IPS-NIHi7 (cell line): ENCODE measurements at regions not wholly inside any gene's neighbourhood (a gene's known extent, or its start where the extent isn't known, plus 50 kb on each side); places are given as distances from the start of the nearest gene placed in this dataset.
A peak's percentile ranks its signal among the peaks of the same experiment; 100 is the strongest.
"Not testable (repeated sequence)": the region's sequence is repeated elsewhere in the genome, so short reads cannot be mapped to it uniquely, and the experiment has no call there.

Experiments used
- DNase-seq: peaks from one replicate; pipeline ENCODE4 v3.0.0; 2012; ENCODE audit warnings: mixed read lengths; ENCODE audit errors: extremely low spot score

DNA sequence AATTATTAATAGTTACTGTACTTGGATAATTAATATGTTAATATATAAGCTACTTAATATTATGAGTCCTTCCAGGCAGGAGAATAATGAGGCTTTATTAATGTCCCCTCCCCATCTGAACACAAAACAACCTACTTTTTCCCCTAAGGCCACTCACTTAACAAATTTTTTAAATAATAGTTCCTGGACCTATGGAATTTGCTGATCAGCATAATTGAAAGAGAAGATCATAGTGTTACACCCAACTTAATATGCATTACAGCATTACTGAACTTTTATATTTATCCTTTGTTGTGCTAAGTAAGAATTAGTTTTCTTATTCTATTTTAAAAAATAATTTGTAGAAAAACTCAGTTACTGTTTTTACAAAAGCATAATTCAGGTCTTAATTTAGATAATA is 1537.7 kb upstream of the GOT2 start:
- no peak for DNase-seq

DNA sequence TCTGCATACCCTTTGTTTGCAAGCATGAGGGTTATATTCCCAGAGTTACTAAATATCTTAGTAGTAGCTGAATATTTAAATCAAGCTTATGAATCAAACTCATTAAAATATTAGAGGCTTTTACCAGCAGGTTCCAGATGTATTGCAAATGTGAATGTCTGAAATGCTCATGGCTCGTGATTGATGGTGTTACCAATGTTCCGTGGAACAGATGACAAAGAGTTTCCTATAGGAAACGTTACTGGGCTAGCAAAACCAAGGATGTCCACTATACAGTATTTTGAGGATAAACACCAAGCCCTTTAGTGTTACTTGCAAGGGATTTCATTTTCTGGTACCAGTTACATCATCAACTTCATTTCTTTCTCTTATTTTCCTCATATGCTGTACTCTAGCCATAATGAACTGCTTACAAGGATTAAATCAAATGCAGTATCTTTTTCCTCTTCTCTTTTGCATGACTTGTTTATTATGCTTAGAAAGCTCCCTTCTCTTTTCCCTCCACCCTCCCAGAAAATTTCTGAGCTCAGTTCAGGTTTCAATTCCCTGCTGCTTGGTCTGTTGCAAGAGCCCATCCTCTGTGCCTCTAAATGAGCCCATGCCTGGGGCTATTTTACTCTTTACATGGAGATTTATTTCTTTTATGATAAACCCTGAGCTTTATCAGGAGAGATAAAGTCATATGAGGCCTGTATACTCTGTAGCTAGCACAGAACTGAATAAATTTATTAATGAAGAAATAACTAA is 1537.1 kb upstream of the GOT2 start:
- no peak for DNase-seq

DNA sequence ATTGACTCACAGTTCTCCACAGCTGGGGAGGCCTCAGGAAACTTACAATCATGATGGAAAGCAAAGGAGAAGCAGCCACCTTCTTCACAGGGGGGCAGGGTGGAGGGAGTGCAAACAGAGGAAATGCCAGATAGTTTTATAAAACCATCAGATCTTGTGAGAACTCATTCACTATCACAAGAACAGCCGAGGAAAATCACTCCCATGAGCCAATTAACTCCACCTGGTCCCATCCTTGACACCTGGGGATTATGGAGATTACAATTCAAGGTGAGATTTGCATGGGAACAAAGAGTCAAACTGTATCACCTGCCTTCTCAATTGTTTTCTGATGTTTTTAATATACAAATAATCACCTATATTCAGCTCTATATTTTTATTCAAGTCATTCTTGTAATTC is 1527.3 kb upstream of the GOT2 start:
- no peak for DNase-seq

DNA sequence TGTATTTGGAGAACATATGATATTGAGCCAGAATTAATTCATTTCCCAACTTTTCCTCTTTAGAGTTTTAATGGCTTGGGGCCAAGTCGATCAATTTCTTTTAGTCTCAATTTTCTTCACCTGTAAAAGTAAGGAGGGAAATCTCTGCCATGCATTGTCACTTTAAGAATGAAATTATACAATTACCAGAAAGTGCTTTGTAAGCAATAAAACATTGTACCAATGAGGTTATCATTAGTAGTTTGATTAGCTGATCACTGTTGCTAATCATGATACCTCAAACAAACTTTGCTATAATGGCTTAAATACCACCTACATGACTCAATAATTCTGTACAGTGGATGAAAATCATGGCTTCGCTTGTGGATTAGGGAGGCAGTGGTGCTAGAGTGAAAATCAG is 1525.8 kb upstream of the GOT2 start:
- DNase-seq, result no peak

DNA sequence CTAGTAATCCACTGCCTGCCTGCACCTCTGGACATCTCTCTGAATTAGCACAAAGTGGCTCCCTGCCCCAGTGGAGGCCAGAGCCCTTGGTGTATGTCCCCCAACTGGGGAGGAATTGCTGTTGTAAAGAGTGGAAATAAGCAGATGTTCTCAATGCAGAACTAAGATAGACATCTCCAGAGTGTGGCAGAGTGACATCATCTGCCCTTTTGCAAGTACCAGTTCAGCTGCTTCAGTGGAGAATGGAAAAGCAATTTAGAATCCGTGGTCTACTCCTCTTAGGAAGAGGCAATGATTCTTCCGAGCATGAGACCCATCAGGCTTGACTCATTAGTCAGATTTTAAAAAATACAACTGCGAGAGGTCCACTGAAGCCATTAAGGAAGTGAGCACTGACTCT is 1512.0 kb upstream of the GOT2 start:
- no peak for DNase-seq

DNA sequence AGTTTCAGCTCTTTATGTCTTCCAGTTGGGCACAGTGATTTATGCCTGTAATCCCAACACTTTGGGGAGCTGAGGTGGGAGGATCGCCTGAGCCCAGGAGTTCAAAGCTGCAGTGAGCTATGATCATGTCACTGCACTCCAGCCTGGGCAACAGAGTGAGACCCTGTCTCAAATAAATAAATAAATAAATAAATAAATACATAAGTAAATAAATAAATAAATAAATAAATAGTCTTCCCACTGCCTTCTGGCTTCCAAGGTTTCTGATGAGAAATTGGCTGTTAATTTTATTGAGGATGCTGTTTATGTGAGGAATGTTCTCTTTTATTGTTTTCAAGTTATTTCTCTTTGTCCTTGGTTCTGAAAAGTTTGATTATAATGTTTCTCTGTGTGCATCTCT is 1507.6 kb upstream of the GOT2 start:
- no peak for DNase-seq

DNA sequence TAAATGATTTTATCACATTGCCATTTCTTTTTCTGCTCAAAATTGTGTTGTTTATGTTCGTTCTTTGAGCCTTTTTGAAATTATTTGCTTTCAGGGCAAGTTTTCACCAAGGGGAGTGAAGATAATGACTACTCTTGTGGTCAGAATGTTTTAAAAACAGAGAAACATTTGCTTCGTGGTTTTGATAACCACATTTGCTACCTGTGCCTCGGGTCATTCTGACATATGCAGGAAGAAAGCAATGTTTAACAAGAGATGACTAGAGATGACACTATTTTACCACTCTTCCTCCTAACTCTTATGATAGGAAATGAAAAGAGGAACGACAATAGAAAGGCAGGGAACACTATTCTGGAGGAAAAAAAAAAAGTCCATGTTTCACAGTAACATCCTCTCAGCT is 1496.5 kb upstream of the GOT2 start:
- no peak for DNase-seq

DNA sequence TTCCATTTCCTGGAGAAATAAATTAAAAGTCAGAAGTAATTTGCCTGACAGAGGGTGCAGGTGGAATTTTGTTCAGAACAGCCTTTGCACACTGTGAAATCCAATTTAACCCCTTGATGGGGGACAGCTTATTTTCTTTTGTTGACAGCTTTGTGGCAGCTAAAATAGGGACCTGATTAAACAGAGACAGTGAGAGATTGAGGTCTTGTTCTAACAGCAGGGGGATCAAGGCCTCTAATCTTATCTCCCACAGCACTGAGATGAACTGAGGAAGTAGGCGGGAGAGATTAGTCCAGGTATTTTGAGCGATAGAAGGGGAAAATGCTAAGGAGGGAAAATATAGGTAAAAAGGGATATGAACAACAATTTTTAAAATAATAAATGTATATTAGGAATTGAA is 1491.4 kb upstream of the GOT2 start:
- peak; percentile 21 for DNase-seq

DNA sequence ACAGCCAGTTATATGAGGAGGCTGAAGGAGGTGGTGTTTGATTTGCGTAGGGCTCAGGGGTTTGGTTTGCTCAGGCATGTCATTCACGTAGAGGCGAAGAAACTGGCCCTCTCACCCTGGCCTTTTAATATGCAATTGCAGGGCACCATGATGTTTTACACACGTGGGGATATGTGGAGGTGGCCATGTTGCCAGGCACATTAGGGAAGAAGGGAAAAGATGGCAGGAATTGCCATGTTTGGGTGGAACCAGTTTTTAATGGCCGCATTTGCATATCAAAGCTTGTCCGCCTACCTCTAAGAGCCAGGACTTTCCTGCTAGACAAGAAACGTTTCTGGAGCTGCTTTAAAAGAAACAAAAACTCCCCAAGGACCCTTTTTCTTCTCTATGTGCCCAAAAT is 1483.7 kb upstream of the GOT2 start:
- DNase-seq, result no peak

DNA sequence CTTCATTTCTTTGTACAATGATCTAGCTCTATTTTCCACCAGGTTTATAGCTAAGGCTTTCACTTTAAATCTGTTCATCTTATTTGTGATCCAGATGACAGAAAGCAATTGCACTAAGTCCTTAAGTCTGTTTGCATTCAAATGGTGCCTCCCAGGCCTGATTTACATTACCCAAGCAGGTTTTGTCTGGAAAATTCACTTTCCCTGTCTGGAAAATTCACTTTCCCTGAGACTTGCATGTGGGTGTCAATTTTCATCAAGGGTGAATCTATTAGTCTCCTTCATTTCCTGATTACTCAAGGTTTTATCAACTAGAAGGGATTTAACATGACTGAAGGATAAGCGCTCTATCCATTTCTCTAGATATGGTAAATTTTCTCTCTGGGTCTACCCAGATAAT is 1480.2 kb upstream of the GOT2 start:
- DNase-seq, result no peak

DNA sequence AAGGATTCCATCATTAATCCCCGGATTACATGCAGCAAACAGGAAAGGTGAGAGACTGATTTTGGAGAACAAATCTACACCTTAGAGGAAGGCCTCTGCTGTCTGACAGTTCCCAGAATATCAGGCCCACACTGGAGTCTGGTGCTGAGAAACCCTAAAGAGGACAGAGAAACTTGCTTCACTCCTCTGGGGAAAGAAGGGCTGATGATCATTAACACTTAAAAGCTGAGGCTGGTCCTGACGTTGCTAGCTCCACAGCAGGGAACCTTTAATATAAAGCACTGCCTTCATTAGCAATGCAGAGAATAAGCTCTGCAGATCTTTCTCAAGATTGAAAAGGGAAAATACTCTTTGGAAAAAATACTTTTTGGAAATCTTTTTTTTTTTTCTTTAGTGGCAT is 1472.4 kb upstream of the GOT2 start:
- DNase-seq, result peak; percentile 35

DNA sequence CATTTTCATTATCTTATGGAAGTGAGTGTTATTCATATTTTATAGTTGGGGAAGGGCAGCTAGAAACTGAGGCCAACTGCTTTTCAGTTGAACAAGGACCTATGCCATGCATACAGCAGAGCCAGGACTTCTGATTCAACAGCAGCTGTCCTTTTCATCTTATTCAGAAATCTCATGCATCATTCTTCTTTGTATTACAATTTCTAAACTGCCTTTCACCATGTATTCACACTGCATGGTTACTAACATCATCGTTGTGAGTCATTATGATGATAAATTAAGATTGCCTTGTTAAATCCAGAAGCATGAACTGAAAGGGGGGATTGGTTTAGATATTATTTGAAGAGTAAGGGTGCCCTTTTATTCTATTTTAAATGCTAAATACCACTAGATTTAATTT is 1470.1 kb upstream of the GOT2 start:
- DNase-seq, result no peak

DNA sequence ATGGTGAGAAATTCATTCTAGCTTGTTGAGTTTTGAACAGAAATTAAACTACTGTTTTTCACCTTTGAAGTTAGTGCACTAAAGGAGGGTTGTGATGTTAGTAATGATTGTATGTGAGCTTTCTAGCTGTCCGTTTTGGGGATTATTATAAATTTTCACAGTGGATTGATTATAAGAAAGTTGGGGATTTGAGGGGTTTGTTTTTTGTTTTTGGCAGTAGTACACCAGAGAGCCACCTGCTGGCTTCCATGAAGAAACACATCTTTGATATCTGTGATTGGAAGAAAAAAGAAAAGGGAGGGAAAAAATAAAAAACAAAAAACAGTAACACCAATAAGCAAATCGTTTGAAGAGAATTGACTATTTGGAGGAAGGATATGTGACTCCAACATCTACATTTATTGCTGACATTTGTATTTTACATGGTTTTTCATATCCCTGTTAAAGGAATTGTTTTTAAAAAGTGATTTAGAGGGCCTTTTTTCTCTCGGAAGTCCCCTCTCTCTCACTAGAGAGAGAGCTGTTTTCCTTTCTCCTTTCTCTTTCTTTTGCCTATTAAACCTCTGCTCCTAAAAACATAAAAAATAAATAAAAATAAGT is 1469.5 kb upstream of the GOT2 start:
- DNase-seq, result no peak

DNA sequence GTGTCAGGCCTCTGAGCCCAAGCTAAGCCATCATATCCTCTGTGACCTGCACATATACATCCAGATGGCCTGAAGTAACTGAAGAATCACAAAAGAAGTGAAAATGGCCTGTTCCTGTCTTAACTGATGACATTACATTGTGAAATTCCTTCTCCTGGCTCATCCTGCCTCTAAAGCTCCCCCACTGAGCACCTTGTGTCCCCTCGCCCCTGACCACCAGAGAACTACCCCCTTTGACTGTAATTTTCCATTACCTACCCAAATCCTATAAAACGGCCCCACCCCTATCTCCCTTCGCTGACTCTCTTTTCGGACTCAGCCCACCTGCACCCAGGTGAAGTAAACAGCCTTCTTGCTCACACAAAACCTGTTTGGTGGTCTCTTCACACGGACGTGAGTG is 1466.6 kb upstream of the GOT2 start:
- not testable (repeated sequence) for DNase-seq

DNA sequence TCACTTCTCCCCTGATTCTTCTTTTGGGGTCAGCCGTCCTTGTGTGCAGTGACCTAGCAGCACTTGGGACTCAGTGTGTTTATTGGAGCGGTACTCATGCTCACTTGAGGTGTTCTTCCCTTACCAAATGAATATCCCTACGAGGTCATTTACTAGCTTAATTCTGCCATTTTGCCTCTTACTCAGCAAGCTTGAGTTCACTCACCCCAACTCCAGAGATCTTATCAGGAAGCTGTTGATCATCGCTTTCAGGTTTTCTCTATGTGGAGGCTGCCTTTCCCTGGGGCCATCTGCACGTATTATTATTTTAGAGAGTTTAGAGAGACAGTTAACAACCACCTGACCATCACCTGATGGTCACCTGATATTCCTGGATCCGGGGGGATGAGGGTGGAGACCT is 1466.0 kb upstream of the GOT2 start:
- DNase-seq, result no peak

DNA sequence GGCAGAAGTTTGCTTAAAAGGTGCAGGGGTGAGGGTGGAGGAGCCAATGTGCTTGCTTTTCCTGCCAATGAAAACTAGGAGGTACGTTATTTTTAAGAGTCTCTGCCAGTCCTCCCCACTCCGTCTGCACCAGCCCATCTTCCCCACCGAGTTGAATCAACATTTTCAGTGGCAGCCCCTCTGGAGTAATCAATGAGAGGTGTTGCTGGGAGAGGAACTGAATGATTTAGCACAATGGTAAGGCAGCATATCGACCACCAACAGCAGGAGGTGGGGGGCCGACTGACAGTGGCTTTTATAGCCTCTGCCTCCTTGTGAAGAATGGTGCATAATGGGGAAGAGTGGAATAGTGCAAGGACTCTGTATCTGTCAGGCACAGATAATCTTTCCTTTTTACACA is 1465.0 kb upstream of the GOT2 start:
- DNase-seq, result peak; percentile 18

DNA sequence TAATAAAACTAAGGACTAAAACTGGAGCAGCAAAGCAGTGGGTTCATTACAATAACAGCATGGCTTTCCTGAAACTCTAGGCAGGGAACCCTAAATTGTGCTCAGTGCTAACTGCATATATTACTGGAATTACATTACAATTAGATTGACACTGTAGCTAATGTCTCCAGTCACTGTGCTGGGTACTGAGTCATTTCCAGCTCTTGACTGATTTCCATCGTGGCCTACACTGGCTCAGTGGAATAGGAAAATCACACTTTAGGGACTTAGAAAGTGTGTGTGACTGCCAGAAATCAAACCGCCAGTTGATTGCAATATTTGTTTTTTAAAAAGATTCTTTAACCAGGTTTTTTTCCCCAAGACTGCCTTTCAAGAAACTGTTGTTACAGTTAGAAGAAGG is 1447.4 kb upstream of the GOT2 start:
- DNase-seq, result no peak

DNA sequence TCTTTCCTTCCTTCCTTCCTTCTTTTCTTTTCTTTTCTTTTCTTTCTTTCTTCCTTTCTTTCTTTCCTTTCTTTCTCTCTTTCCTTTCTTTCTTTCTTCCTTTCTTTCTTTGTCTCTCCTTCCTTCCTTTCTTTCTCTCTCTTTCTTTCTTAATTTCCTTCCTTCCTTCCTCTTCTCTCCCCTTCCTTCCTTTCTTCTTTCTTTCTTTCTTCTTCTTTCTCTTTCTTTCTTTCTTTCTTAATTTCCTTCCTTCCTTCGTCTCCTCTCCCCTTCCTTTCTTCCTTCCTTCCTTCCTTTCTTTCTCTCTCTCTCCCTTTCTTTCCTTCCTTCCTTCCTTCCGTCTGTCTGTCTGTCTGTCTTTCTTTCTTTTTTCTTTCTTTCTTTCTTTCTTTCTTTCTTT is 1446.5 kb upstream of the GOT2 start:
- DNase-seq, result no peak

DNA sequence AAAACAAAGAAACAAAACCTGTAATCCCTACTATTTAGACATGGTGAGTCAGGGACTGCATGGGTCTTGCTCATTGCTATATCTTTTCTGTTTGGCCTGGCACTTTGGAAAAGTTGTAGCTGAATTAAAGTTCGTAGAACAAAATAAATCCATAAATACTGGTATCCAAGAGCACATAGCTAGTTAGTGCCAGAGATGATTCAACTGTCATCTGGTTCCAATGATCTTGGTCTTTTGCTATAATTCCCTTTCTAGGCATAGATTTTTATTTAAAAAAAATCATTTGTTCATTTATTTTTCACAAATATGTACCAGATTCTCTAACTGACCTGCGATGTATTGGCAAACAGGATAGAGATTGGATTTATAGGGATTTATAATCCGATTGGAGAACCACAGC is 1436.1 kb upstream of the GOT2 start:
- no peak for DNase-seq

DNA sequence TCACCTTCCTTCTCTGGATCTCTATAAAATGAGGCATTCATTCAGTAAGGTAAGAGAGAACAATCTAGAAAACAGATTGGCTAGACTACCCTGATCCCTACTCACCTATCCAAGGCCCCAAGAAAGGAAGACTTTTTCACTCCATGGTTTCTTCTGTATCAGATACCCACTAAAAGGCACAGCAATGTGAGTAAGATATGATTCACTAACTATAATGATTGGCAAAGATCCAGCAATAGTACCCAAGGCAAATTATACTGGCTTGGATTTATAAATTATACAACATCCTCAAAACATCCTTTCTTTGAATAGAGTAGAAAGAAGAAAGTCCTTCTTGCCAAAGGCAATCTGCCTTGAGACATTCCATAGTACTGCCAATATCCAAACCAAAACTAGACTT is 1432.0 kb upstream of the GOT2 start:
- DNase-seq, result no peak

DNA sequence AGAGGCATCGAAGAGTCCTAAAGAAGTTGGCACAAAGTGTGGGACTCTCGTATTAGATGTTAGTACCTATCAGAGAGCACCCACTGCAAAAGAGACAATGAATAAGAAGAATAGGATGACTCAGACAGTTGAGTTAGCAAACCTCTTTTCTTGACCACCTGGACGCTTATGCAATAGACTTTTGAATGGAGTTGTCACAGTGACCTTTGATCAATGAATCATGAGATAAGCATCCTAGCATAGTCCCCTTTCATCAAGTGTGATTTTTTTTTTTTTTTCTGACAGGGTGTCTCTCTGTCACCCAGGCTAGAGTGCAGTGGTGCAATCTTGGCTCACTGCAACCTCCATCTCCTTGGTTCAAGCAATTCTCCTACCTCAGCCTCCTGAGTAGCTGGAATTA is 1417.9 kb upstream of the GOT2 start:
- DNase-seq, result no peak

DNA sequence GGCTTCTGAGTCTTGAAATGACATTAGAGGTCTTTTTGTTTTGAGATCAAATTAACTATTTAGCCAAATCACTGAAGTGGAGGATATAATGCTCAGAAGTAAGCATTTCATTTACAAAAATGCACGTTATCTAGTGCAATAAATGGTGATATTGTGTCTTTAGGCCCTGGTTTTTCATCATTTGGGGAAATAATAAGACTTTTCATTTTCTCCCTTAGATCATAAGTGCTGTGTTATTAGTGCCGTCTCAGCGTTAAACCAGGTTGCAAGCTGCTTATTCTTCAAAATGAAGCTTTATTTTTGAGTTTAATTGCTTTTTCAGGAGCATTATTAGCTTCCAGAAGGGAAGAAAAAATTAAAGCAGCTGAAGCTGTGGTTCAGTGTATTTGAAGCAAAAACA is 1416.8 kb upstream of the GOT2 start:
- DNase-seq, result no peak

DNA sequence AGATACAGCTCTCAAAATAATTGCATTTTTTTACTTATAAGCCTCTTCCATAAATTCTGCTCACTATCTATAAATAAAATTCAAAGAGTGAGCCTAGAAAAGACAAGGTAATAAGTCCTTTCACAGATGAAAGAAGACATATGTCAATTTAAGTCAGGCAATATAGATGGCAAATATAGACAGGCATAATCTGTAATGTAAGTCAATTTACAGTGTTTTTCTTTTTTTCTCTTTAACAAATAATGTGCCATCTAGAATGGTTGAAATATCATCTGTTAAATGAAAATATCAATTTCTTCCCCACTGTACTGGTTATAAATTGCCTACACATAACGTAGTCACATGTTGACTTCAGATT is 1409.2 kb upstream of the GOT2 start:
- no peak for DNase-seq
